Adrenal gland (tissue), 9 donors: ENCODE measurements at regions not wholly inside any gene's neighbourhood (a gene's known extent, or its start where the extent isn't known, plus 50 kb on each side); places are given as distances from the start of the nearest gene placed in this dataset.

Experiments used
- DNase-seq, 7 donors: peaks; one replicate each; pipeline ENCODE4 v3.0.0-alpha.2; 2019 to 2020
- H3K27ac ChIP-seq, 5 donors: fragments of 200-600 bp; sonication (generic) in 4 of 5; 1 replicate in 3 of 5; 2 replicates in 2 of 5; pipeline versions ENCODE4 v1.5.1 to v1.8.0; 2016 to 2020; ENCODE audit warnings: mild to moderate bottlenecking in 1 of 5
- H3K27me3 ChIP-seq: fragments of 200-600 bp; 2 replicates; pipeline ENCODE4 v1.8.0; 2021
- H3K36me3 ChIP-seq, 2 donors: fragments of 200-600 bp; replicated peaks in 1 of 2; 1 replicate in 1 of 2; 2 replicates in 1 of 2; pipeline versions ENCODE4 v1.5.1 to v1.8.0; 2018 to 2022
- H3K4me1 ChIP-seq, 2 donors: fragments of 200-600 bp; replicated peaks in 1 of 2; 1 replicate in 1 of 2; 2 replicates in 1 of 2; pipeline versions ENCODE4 v1.5.1 to v1.8.0; 2018 to 2021
- H3K4me3 ChIP-seq, 4 donors: fragments of 200-600 bp; sonication (generic) in 3 of 4; one replicate each; pipeline ENCODE4 v1.5.1; 2016 to 2018
- H3K9me3 ChIP-seq, 3 donors: fragments of 200-600 bp; sonication (generic) in 1 of 3; replicated peaks in 1 of 3; 1 replicate in 2 of 3; 2 replicates in 1 of 3; pipeline versions ENCODE4 v1.5.1 to v1.8.0; 2016 to 2021
- CTCF ChIP-seq, 6 experiments: fragments of 450-650 bp in 4 of 6; fragments of 200-600 bp in 2 of 6; sonication (generic) in 1 of 6; IDR thresholded peaks; 1 replicate in 5 of 6; 2 replicates in 1 of 6; pipeline versions ENCODE4 v1.5.1 to v1.8.0; 2016 to 2021; ENCODE audit warnings: antibody characterized with exemption in 6 of 6, mild to moderate bottlenecking in 2 of 6, moderate library complexity in 1 of 6
- POLR2A ChIP-seq, 2 donors: fragments of 450-650 bp; IDR thresholded peaks; one replicate each; pipeline ENCODE4 v1.6.1; 2017; ENCODE audit warnings: antibody characterized with exemption in 2 of 2, mild to moderate bottlenecking in 2 of 2, moderate library complexity in 1 of 2
- WGBS, 4 donors: extraction: QIAGEN DNeasy Blood & Tissue Kit in 2 of 4; methylation state at CpG; one replicate each; pipeline versions ENCODE4 v1.1.5 to v1.1.7; 2013 to 2017; 5-methylcytosine and 5-hydroxymethylcytosine counted together
- intact Hi-C, 2 donors: fragments of 100-400 bp; cut with DNase I; formaldehyde crosslinking; loops; one replicate each; pipeline versions ENCODE4 v1.14.1 to v1.15.0; 2022 to 2023
- donor health status: healthy with polysubstance abuse.
- donor health status: Bipolar disorder and iron deficiency.
- donor health status: DM: yes; HTN: yes; CAD: no.
- donor health status: DM: no; HTN: no; CAD: no.
- donor health status: DM: no; HTN: no; CAD: no.

- Histone ChIP-seq H3K27me3 (no peaks in the 10 kb centered on the region), H3K4me3 (no peak overlapping the region), H3K36me3 (no peaks in the 10 kb centered on the region), H3K9me3 (no peaks in the 10 kb centered on the region), H3K27ac (no peak overlapping the region), H3K4me1 (no peaks in the 10 kb centered on the region)
- TF ChIP-seq CTCF (IDR thresholded peaks at IDR 0.05) (no peak), POLR2A (IDR thresholded peaks at IDR 0.05) (no peak)
- intact Hi-C loops = no loop called here
- no peak for DNase-seq
Measured at GRCh38 chr2:192267484-192267883, 72.8 kb upstream of the TMEFF2 start.

- WGBS, 4 donors = 39 to 52% (median 47%) methylated on average over 2 of the region's 2 CpGs
- no peak overlapping the region for H3K4me3 ChIP-seq
- H3K9me3 ChIP-seq = no peaks in the 10 kb centered on the region
- H3K4me1 ChIP-seq = no peaks in the 10 kb centered on the region
- DNase-seq = no peak
- no peak overlapping the region for H3K27ac ChIP-seq
- H3K27me3 ChIP-seq = no peaks in the 10 kb centered on the region
- no peaks in the 10 kb centered on the region for H3K36me3 ChIP-seq
- intact Hi-C loops = no loop called here
- TF ChIP-seq CTCF (IDR thresholded peaks at IDR 0.05) = no peak
- no peak for TF ChIP-seq POLR2A (IDR thresholded peaks at IDR 0.05)
Measured at GRCh38 chr2:192265751-192266150, 71.0 kb upstream of the TMEFF2 start.

GRCh38 chr2:192254444-192254843 is 59.7 kb upstream of the TMEFF2 start:
- no peak overlapping the region for H3K4me3 ChIP-seq
- TF ChIP-seq POLR2A (IDR thresholded peaks at IDR 0.05) = no peak
- TF ChIP-seq CTCF (IDR thresholded peaks at IDR 0.05) = no peak
- no peaks in the 10 kb centered on the region for H3K36me3 ChIP-seq
- H3K9me3 ChIP-seq = no peaks in the 10 kb centered on the region
- 74 to 83% (median 76%) methylated on average over 3 of the region's 3 CpGs for WGBS, 4 donors
- no peak for DNase-seq
- H3K27me3 ChIP-seq = no peaks in the 10 kb centered on the region
- intact Hi-C loops = no loop called here
- H3K27ac ChIP-seq = no peak overlapping the region
- H3K4me1 ChIP-seq = no peaks in the 10 kb centered on the region

- Histone ChIP-seq H3K9me3 (no peaks in the 10 kb centered on the region), H3K27ac (no peak overlapping the region), H3K27me3 (no peaks in the 10 kb centered on the region), H3K36me3 (no peaks in the 10 kb centered on the region), H3K4me3 (no peak overlapping the region), H3K4me1 (no peaks in the 10 kb centered on the region)
- 64 to 80% (median 73%) methylated on average over 4 of the region's 4 CpGs for WGBS, 4 donors
- TF ChIP-seq POLR2A (IDR thresholded peaks at IDR 0.05) (no peak), CTCF (IDR thresholded peaks at IDR 0.05) (no peak)
- intact Hi-C loops = no loop called here
- no peak for DNase-seq
Measured at GRCh38 chr2:192253692-192254091, 59.0 kb upstream of the TMEFF2 start.
